Liver (tissue), 3 donors: ENCODE measurements at regions not wholly inside any gene's neighbourhood (a gene's known extent, or its start where the extent isn't known, plus 50 kb on each side); places are given as distances from the start of the nearest gene placed in this dataset.

Experiments used
- CTCF ChIP-seq: fragments of 150-350 bp; IDR thresholded peaks from 2 replicates; pipeline ENCODE4 v1.5.1; 2017; ENCODE audit warnings: improper control_type of control experiment, low read depth, low read length; ENCODE audit not compliant: missing input control
- EGR1 ChIP-seq, 2 donors: IDR thresholded peaks; 2 replicates each; pipeline ENCODE4 v1.6.1; 2016 to 2018; ENCODE audit warnings: antibody characterized with exemption in 2 of 2, low read depth in 2 of 2
- FOXA1 ChIP-seq: IDR thresholded peaks from 2 replicates; pipeline ENCODE4 v1.6.1; 2016; ENCODE audit warnings: antibody characterized with exemption
- GABPA ChIP-seq, 2 donors: IDR thresholded peaks in 1 of 2; conservative IDR thresholded peaks in 1 of 2; 2 replicates each; pipeline ENCODE4 v1.6.1; 2016; ENCODE audit warnings: antibody characterized with exemption in 2 of 2, mild to moderate bottlenecking in 1 of 2, moderate library complexity in 1 of 2
- HNF4G ChIP-seq: IDR thresholded peaks from 2 replicates; pipeline ENCODE4 v1.6.1; 2016; ENCODE audit warnings: antibody characterized with exemption
- JUND ChIP-seq, 2 donors: IDR thresholded peaks; 2 replicates each; pipeline ENCODE4 v1.6.1; 2016; ENCODE audit warnings: antibody characterized with exemption in 2 of 2
- NR2F2 ChIP-seq: IDR thresholded peaks from 2 replicates; pipeline ENCODE4 v1.6.1; 2016; ENCODE audit warnings: antibody characterized with exemption
- RAD21 ChIP-seq, 2 donors: IDR thresholded peaks; 2 replicates each; pipeline ENCODE4 v1.6.1; 2016; ENCODE audit warnings: antibody characterized with exemption in 2 of 2, mild to moderate bottlenecking in 2 of 2
- SP1 ChIP-seq: IDR thresholded peaks from 2 replicates; pipeline ENCODE4 v1.6.1; 2018; ENCODE audit warnings: antibody characterized with exemption, mild to moderate bottlenecking
- TAF1 ChIP-seq: conservative IDR thresholded peaks from 2 replicates; pipeline ENCODE4 v1.6.1; 2016; ENCODE audit warnings: antibody characterized with exemption, mild to moderate bottlenecking
- YY1 ChIP-seq: IDR thresholded peaks from 2 replicates; pipeline ENCODE4 v1.6.1; 2016; ENCODE audit warnings: antibody characterized with exemption, mild to moderate bottlenecking
- TF ChIP-seq, protein P1 (sequence below): IDR thresholded peaks from 2 replicates; pipeline ENCODE4 v1.6.1; 2016; ENCODE audit warnings: antibody characterized with exemption, mild to moderate bottlenecking
- TF ChIP-seq, protein P2 (sequence below): IDR thresholded peaks from 2 replicates; pipeline ENCODE4 v1.6.1; 2016; ENCODE audit warnings: antibody characterized with exemption
- donor health status: healthy.
- donor health status: healthy.

DNA sequence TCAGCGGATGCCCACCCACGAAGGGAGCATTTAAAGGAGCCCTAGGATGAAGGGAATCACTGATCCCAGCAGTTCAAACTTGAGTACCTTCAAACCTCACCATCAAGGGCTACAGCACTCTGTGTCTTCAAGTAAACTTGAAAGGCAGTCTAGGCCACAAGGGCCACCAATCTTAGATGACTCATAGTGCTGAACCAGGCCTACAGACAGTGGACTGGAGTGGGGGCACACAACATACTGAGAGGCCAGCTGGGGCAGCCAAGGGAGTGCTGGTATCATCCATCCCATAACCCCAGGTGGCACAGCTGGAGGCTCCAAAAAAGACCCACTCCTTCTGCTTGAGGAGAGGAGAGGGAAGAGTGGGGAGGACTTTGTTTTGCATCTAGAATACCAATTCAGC lies 345.4 kb downstream of the DUSP10 start:
- TF ChIP-seq, protein P1, sequence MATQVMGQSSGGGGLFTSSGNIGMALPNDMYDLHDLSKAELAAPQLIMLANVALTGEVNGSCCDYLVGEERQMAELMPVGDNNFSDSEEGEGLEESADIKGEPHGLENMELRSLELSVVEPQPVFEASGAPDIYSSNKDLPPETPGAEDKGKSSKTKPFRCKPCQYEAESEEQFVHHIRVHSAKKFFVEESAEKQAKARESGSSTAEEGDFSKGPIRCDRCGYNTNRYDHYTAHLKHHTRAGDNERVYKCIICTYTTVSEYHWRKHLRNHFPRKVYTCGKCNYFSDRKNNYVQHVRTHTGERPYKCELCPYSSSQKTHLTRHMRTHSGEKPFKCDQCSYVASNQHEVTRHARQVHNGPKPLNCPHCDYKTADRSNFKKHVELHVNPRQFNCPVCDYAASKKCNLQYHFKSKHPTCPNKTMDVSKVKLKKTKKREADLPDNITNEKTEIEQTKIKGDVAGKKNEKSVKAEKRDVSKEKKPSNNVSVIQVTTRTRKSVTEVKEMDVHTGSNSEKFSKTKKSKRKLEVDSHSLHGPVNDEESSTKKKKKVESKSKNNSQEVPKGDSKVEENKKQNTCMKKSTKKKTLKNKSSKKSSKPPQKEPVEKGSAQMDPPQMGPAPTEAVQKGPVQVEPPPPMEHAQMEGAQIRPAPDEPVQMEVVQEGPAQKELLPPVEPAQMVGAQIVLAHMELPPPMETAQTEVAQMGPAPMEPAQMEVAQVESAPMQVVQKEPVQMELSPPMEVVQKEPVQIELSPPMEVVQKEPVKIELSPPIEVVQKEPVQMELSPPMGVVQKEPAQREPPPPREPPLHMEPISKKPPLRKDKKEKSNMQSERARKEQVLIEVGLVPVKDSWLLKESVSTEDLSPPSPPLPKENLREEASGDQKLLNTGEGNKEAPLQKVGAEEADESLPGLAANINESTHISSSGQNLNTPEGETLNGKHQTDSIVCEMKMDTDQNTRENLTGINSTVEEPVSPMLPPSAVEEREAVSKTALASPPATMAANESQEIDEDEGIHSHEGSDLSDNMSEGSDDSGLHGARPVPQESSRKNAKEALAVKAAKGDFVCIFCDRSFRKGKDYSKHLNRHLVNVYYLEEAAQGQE, result no peak
- TF ChIP-seq CTCF (no peak), TAF1 (no peak), JUND (IDR thresholded peaks at IDR 0.05) (no peak), FOXA1 (no peak), EGR1 (IDR thresholded peaks at IDR 0.05; ENCODE audit: low read depth in 2 of 2) (no peak), YY1 (no peak), GABPA (IDR thresholded peaks at IDR 0.05 in 1 of 2, conservative IDR thresholded peaks at IDR 0.05 in 1 of 2) (no peak), RAD21 (IDR thresholded peaks at IDR 0.05) (no peak), NR2F2 (no peak), HNF4G (no peak), SP1 (no peak)
- TF ChIP-seq, protein P2, sequence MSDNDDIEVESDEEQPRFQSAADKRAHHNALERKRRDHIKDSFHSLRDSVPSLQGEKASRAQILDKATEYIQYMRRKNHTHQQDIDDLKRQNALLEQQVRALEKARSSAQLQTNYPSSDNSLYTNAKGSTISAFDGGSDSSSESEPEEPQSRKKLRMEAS, result no peak
